Tibial nerve (tissue), 3 donors: ENCODE measurements at regions not wholly inside any gene's neighbourhood (a gene's known extent, or its start where the extent isn't known, plus 50 kb on each side); places are given as distances from the start of the nearest gene placed in this dataset.
"Not testable (repeated sequence)": the region's sequence is repeated elsewhere in the genome, so short reads cannot be mapped to it uniquely, and the experiment has no call there.

Experiments
- CTCF ChIP-seq, 5 experiments: fragments of 200-600 bp in 3 of 5; fragments of 450-650 bp in 2 of 5; sonication (generic) in 3 of 5; IDR thresholded peaks; one replicate each; pipeline ENCODE4 v1.5.1; 2016 to 2019; ENCODE audit warnings: antibody characterized with exemption in 5 of 5, mild to moderate bottlenecking in 3 of 5, moderate library complexity in 2 of 5
- POLR2A ChIP-seq, 2 donors: fragments of 450-650 bp; IDR thresholded peaks; one replicate each; pipeline ENCODE4 v1.6.1; 2017; ENCODE audit warnings: antibody characterized with exemption in 2 of 2, mild to moderate bottlenecking in 2 of 2, moderate library complexity in 2 of 2

GRCh38 chr2:87526258-87526657 lies 221.6 kb upstream of the PLGLB2 start:
- not testable (repeated sequence) for TF ChIP-seq CTCF, POLR2A (IDR thresholded peaks at IDR 0.05)
